NB4 (cell line): ENCODE measurements at regions not wholly inside any gene's neighbourhood (a gene's known extent, or its start where the extent isn't known, plus 50 kb on each side); places are given as distances from the start of the nearest gene placed in this dataset.

Experiments
- DNase-seq: peaks from one replicate; pipeline ENCODE4 v3.0.0; 2010; ENCODE audit warnings: low read depth
- H3K4me3 ChIP-seq: one replicate; pipeline ENCODE4 v1.5.1; 2011; ENCODE audit warnings: mild to moderate bottlenecking, low read depth, low read length, moderate library complexity
- CTCF ChIP-seq: IDR thresholded peaks from one replicate; pipeline ENCODE4 v1.5.1; 2012; ENCODE audit warnings: low read depth, low read length
- MAX ChIP-seq: IDR thresholded peaks from 2 replicates; pipeline ENCODE4 v1.6.1; 2011; ENCODE audit warnings: low read depth, low read length
- MYC ChIP-seq: IDR thresholded peaks from 2 replicates; pipeline ENCODE4 v1.6.1; 2011; ENCODE audit warnings: low read depth, low read length
- POLR2A ChIP-seq: IDR thresholded peaks from 2 replicates; pipeline ENCODE4 v1.6.1; 2011; ENCODE audit warnings: mild to moderate bottlenecking; ENCODE audit not compliant: insufficient read length; ENCODE audit errors: extremely low read depth

GRCh38 chr2:219769090-219769910 lies 141.9 kb downstream of the SLC4A3 start:
- DNase-seq: no peak
- TF ChIP-seq POLR2A (no peak), CTCF (no peak), MAX (no peak), MYC (no peak)

GRCh38 chr2:219772103-219772635 lies 144.7 kb downstream of the SLC4A3 start:
- TF ChIP-seq MYC (no peak), CTCF (no peak), MAX (no peak), POLR2A (no peak)
- DNase-seq: no peak

More at GRCh38 chr2:219769090-219769910, 141.9 kb downstream of the SLC4A3 start:
- no peak overlapping the region for H3K4me3 ChIP-seq

GRCh38 chr2:219772697-219773096 lies 145.3 kb downstream of the SLC4A3 start:
- peak; percentile 61 for DNase-seq
- no peak overlapping the region for H3K4me3 ChIP-seq

More at GRCh38 chr2:219772103-219772635, 144.7 kb downstream of the SLC4A3 start:
- H3K4me3 ChIP-seq: no peak overlapping the region

GRCh38 chr2:219775506-219775905 lies 148.1 kb downstream of the SLC4A3 start:
- TF ChIP-seq MAX (no peak), CTCF (no peak), POLR2A (no peak), MYC (no peak)
- no peak for DNase-seq
- no peak overlapping the region for H3K4me3 ChIP-seq

More at GRCh38 chr2:219772697-219773096, 145.3 kb downstream of the SLC4A3 start:
- no peak for TF ChIP-seq MYC
- TF ChIP-seq POLR2A: no peak
- TF ChIP-seq MAX: peak; percentile 4; the same call in 1 of the 2 replicates

GRCh38 chr2:219777388-219777787 lies 150.0 kb downstream of the SLC4A3 start:
- no peak for TF ChIP-seq CTCF
- no peak overlapping the region for H3K4me3 ChIP-seq
- DNase-seq: no peak

GRCh38 chr2:219778189-219778588 lies 150.8 kb downstream of the SLC4A3 start:
- no peak overlapping the region for H3K4me3 ChIP-seq
- TF ChIP-seq POLR2A (no peak), MAX (no peak), MYC (no peak), CTCF (no peak)
- DNase-seq: no peak
